ENCODE measurements at regions not wholly inside any gene's neighbourhood (a gene's known extent, or its start where the extent isn't known, plus 50 kb on each side); places are given as distances from the start of the nearest gene placed in this dataset.

- no peak for TF ChIP-seq AKNA (CRISPR knock-in tag; IDR thresholded peaks at IDR 0.05; ENCODE audit: borderline replicate concordance)
- TF ChIP-seq TEF (CRISPR knock-in tag; IDR thresholded peaks at IDR 0.05) = no peak
- no peak for TF ChIP-seq IRX3 (CRISPR knock-in tag; IDR thresholded peaks at IDR 0.05; ENCODE audit: borderline replicate concordance, low read depth)
- TF ChIP-seq TEAD3 (CRISPR knock-in tag; optimal IDR thresholded peaks at IDR 0.05; ENCODE audit: borderline replicate concordance) = no peak
- no peak for TF ChIP-seq NCOA5 (CRISPR knock-in tag; IDR thresholded peaks at IDR 0.05)
- TF ChIP-seq LCORL (IDR thresholded peaks at IDR 0.05) = no peak
- no peak for TF ChIP-seq LCORL (CRISPR knock-in tag; IDR thresholded peaks at IDR 0.05)
- no peak for TF ChIP-seq ZNF264 (CRISPR knock-in tag; IDR thresholded peaks at IDR 0.05)
- no peak for TF ChIP-seq MAFG (CRISPR knock-in tag; IDR thresholded peaks at IDR 0.05)
- TF ChIP-seq ZHX2 (IDR thresholded peaks at IDR 0.05; ENCODE audit: low read depth) = no peak
- TF ChIP-seq ZHX2 (CRISPR knock-in tag; IDR thresholded peaks at IDR 0.05; ENCODE audit: borderline replicate concordance) = no peak
- TF ChIP-seq ATF7 (IDR thresholded peaks at IDR 0.05) = no peak
- TF ChIP-seq ATF7 (CRISPR knock-in tag; IDR thresholded peaks at IDR 0.05) = no peak
- no peak for TF ChIP-seq ZNF530 (CRISPR knock-in tag; IDR thresholded peaks at IDR 0.05; ENCODE audit: low read depth)
Measured at GRCh38 chr6:153858529-153858928, 180.5 kb upstream of the OPRM1 start (continued).
